ENCODE measurements at regions not wholly inside any gene's neighbourhood (a gene's known extent, or its start where the extent isn't known, plus 50 kb on each side); places are given as distances from the start of the nearest gene placed in this dataset.

DNA sequence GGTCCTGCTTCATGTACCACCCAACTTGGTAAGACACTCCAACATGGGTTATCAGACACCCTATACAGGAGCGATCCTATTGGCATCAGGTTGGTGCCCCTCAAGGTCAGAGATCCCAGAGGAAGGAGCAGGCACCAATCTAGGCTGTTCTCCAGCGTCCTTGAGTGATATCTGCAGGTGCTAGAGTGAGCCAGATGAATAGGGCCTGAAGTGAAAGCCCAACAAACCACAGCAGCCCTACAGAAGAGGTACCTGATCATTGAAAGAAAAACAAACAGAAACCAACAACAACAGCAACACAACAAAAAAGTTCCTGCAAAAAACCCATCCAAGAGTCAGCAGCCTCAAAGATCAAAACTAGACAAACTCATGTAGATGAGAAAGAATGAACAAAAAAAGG is 584.8 kb downstream of the HINT1 start (continued):
- TF ChIP-seq, protein P1, sequence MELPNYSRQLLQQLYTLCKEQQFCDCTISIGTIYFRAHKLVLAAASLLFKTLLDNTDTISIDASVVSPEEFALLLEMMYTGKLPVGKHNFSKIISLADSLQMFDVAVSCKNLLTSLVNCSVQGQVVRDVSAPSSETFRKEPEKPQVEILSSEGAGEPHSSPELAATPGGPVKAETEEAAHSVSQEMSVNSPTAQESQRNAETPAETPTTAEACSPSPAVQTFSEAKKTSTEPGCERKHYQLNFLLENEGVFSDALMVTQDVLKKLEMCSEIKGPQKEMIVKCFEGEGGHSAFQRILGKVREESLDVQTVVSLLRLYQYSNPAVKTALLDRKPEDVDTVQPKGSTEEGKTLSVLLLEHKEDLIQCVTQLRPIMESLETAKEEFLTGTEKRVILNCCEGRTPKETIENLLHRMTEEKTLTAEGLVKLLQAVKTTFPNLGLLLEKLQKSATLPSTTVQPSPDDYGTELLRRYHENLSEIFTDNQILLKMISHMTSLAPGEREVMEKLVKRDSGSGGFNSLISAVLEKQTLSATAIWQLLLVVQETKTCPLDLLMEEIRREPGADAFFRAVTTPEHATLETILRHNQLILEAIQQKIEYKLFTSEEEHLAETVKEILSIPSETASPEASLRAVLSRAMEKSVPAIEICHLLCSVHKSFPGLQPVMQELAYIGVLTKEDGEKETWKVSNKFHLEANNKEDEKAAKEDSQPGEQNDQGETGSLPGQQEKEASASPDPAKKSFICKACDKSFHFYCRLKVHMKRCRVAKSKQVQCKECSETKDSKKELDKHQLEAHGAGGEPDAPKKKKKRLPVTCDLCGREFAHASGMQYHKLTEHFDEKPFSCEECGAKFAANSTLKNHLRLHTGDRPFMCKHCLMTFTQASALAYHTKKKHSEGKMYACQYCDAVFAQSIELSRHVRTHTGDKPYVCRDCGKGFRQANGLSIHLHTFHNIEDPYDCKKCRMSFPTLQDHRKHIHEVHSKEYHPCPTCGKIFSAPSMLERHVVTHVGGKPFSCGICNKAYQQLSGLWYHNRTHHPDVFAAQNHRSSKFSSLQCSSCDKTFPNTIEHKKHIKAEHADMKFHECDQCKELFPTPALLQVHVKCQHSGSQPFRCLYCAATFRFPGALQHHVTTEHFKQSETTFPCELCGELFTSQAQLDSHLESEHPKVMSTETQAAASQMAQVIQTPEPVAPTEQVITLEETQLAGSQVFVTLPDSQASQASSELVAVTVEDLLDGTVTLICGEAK (IDR thresholded peaks at IDR 0.05; ENCODE audit: borderline replicate concordance) = no peak
- TF ChIP-seq SMARCA5 (IDR thresholded peaks at IDR 0.05) (no peak), HDAC2 (IDR thresholded peaks at IDR 0.05) (no peak), IRF4 (IDR thresholded peaks at IDR 0.05; ENCODE audit: low read depth, low read length) (no peak), YY1 (IDR thresholded peaks at IDR 0.05; ENCODE audit: low read depth, low read length) (no peak), KAT2A (conservative IDR thresholded peaks at IDR 0.05; ENCODE audit: control insufficient read depth, low read depth, low read length) (no peak), MTA2 (IDR thresholded peaks at IDR 0.05; ENCODE audit: low read depth) (no peak)

DNA sequence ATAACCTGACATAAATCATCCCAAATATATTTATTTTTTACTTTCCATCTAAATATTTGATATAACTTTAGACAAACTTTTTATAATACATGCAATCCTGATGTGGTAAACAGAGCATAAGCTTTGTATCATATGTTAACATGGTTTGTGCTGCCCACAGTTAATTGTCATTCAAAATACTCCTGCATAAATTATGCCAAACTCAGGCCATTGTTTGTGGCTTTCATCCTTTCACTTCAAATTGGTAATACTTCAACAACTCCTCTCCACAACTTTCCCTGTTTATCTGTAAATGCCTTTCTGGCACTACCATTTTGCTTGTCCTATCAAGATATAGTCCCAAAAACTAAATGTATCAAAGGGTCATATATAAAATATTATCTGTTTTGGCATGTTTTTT is 586.7 kb downstream of the HINT1 start:
- Histone ChIP-seq H3K4me2 (ENCODE audit: control insufficient read depth, insufficient read depth) (no peak overlapping the region), H3K9ac (ENCODE audit: control insufficient read depth, insufficient read depth, low read length) (no peak overlapping the region), H4K20me1 (ENCODE audit: control insufficient read depth, insufficient read depth) (no peaks in the 10 kb centered on the region), H3K4me1 (ENCODE audit: control insufficient read depth, insufficient read depth, low read length) (no peaks in the 10 kb centered on the region), H3K27me3 (replicated peaks in 1 of 2; ENCODE audit: control insufficient read depth in 2 of 2, insufficient read depth in 2 of 2, low read length in 1 of 2) (no peaks in the 10 kb centered on the region), H3K27ac (ENCODE audit: control insufficient read depth, insufficient read depth) (no peak overlapping the region), H3K4me3 (no peak overlapping the region), H3K36me3 (ENCODE audit: control insufficient read depth in 2 of 2, insufficient read depth in 2 of 2, low read length in 1 of 2) (no peaks in the 10 kb centered on the region), H3K79me2 (ENCODE audit: control insufficient read depth, insufficient read depth, low read length) (no peaks in the 10 kb centered on the region), H2AFZ (ENCODE audit: control insufficient read depth, low read depth, low read length) (no peak overlapping the region), H3K9me3 (replicated peaks; ENCODE audit: control insufficient read depth, insufficient read depth, low read length) (no peaks in the 10 kb centered on the region)
- intact Hi-C loops (cut with micrococcal nuclease; ENCODE audit: unreplicated experiment) = no loop called here
- ChIA-PET POLR2A (no interaction called here), CTCF (no interaction called here), SMC1A (ENCODE audit: uncharacterized antibody, unreplicated experiment) (no interaction called here), RAD21 (ENCODE audit: unreplicated experiment) (no interaction called here)
- no peak for ATAC-seq
- DNase-seq (ENCODE audit: low read depth, low spot score) = no peak
- in situ Hi-C loops (cut with MboI) = no loop called here
- no TSS peak for BruUV-seq (replicated peaks)
- FAIRE-seq = no peak
- TF ChIP-seq, protein P2, sequence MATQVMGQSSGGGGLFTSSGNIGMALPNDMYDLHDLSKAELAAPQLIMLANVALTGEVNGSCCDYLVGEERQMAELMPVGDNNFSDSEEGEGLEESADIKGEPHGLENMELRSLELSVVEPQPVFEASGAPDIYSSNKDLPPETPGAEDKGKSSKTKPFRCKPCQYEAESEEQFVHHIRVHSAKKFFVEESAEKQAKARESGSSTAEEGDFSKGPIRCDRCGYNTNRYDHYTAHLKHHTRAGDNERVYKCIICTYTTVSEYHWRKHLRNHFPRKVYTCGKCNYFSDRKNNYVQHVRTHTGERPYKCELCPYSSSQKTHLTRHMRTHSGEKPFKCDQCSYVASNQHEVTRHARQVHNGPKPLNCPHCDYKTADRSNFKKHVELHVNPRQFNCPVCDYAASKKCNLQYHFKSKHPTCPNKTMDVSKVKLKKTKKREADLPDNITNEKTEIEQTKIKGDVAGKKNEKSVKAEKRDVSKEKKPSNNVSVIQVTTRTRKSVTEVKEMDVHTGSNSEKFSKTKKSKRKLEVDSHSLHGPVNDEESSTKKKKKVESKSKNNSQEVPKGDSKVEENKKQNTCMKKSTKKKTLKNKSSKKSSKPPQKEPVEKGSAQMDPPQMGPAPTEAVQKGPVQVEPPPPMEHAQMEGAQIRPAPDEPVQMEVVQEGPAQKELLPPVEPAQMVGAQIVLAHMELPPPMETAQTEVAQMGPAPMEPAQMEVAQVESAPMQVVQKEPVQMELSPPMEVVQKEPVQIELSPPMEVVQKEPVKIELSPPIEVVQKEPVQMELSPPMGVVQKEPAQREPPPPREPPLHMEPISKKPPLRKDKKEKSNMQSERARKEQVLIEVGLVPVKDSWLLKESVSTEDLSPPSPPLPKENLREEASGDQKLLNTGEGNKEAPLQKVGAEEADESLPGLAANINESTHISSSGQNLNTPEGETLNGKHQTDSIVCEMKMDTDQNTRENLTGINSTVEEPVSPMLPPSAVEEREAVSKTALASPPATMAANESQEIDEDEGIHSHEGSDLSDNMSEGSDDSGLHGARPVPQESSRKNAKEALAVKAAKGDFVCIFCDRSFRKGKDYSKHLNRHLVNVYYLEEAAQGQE (IDR thresholded peaks at IDR 0.05; ENCODE audit: low read depth, low read length) = no peak
- no peak for TF ChIP-seq ZZZ3 (IDR thresholded peaks at IDR 0.05; ENCODE audit: control insufficient read depth, insufficient read length, low read depth)
- TF ChIP-seq TCF3 (IDR thresholded peaks at IDR 0.05; ENCODE audit: borderline replicate concordance, insufficient read depth, low read depth, low read length) = no peak
- TF ChIP-seq, protein P3, sequence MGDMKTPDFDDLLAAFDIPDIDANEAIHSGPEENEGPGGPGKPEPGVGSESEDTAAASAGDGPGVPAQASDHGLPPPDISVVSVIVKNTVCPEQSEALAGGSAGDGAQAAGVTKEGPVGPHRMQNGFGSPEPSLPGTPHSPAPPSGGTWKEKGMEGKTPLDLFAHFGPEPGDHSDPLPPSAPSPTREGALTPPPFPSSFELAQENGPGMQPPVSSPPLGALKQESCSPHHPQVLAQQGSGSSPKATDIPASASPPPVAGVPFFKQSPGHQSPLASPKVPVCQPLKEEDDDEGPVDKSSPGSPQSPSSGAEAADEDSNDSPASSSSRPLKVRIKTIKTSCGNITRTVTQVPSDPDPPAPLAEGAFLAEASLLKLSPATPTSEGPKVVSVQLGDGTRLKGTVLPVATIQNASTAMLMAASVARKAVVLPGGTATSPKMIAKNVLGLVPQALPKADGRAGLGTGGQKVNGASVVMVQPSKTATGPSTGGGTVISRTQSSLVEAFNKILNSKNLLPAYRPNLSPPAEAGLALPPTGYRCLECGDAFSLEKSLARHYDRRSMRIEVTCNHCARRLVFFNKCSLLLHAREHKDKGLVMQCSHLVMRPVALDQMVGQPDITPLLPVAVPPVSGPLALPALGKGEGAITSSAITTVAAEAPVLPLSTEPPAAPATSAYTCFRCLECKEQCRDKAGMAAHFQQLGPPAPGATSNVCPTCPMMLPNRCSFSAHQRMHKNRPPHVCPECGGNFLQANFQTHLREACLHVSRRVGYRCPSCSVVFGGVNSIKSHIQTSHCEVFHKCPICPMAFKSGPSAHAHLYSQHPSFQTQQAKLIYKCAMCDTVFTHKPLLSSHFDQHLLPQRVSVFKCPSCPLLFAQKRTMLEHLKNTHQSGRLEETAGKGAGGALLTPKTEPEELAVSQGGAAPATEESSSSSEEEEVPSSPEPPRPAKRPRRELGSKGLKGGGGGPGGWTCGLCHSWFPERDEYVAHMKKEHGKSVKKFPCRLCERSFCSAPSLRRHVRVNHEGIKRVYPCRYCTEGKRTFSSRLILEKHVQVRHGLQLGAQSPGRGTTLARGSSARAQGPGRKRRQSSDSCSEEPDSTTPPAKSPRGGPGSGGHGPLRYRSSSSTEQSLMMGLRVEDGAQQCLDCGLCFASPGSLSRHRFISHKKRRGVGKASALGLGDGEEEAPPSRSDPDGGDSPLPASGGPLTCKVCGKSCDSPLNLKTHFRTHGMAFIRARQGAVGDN (IDR thresholded peaks at IDR 0.05) = no peak
- TF ChIP-seq KAT2A (conservative IDR thresholded peaks at IDR 0.05; ENCODE audit: control insufficient read depth, low read depth, low read length) = no peak
- no peak for TF ChIP-seq ZBED1 (IDR thresholded peaks at IDR 0.05; ENCODE audit: borderline replicate concordance)
- no peak for TF ChIP-seq PAX8 (IDR thresholded peaks at IDR 0.05)
